HS-5 (cell line): ENCODE measurements at regions not wholly inside any gene's neighbourhood (a gene's known extent, or its start where the extent isn't known, plus 50 kb on each side); places are given as distances from the start of the nearest gene placed in this dataset.
A peak's percentile ranks its signal among the peaks of the same experiment; 100 is the strongest.
"Not testable (repeated sequence)": the region's sequence is repeated elsewhere in the genome, so short reads cannot be mapped to it uniquely, and the experiment has no call there.

Experiments used
- DNase-seq: peaks from one replicate; pipeline ENCODE4 v3.0.0-alpha.2; 2012; ENCODE audit warnings: low read depth

DNA sequence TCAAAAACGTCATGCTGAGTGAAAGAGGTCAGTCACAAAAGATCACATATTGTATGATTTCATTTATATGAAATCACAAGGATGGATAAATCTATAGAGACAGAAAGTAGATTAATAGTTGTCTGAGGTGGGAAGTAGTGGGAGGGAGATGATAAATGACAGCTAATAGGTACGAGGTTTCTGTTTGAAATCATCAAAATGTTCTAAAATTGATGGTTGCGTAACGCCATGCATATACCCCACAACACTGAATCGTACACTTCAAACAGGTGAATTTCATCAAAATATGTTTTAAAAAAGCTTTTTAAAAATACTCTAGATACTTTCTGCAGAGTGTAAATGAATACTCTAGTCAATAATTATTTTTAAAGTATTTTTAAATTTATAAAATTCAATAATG lies 303.0 kb upstream of the STAC start:
- DNase-seq, result no peak

DNA sequence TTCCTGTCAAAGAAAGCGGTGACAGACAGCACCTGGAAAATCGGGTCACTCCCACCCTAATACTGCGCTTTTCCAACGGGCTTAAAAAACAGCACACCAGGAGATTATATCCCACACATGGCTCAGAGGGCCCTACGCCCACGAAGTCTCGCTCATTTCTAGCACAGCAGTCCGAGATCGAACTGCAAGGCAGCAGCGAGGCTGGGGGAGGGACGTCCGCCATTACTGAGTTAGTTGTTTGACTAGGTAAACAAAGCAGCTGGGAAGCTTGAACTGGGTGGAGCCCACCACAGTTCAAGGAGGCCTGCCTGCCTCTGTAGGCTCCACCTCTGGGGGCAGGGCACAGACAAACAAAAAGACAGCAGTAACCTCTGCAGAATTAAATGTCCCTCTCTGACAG lies 297.3 kb upstream of the STAC start:
- DNase-seq, result not testable (repeated sequence)

DNA sequence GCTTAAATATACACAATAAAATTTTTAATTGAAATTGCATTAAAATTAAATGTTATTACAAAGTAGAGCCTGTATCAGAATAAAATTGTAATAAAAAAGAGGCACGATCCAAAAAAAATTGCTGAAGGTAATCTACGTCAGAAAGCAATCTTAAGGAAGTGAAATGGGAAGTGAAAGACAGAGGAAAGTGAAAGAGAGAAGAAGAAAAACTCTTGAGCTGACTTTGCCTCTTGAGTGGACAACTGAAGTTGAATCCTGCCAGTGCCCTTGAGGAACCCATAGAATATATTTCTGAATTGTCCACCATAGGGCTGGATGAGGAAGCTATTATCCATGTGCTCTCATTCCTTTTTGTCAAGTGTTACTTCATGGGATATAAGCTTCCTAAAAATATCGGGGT lies 285.1 kb upstream of the STAC start:
- no peak for DNase-seq

DNA sequence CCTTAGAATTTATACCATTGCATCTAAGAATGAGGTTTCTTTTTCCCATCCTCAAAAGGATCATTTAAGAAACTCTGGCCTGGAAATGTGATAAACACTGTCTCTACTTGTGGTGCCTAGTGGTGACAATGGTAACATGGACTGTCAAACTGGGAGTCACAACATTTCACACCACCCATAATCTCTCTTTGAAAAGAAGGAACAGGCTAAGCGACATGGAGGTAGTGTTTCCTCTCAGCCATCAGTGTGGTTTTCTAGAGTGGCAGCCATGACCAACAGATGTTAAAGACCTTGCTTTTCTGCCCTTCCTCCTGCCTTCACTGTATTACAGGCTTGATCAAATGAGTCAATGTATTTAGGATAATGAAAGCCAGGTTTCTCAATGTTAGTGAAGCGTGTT lies 283.1 kb upstream of the STAC start:
- no peak for DNase-seq

DNA sequence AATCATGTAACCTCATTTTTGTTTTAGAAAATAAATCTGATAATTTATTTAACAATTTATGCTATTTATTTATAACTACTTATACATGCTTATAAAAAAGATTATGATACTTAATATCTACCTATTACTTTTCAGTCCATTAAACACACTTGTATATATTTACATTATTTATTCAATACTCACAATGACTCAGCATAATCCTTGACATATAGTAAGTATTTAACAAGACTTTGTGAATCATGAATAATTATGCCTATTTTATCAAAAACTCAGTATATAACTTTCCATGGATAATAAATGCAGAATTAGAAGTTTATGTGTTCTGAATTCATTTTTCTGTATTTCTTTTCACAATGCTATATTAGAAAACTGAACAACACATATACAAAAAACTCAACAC lies 266.0 kb upstream of the STAC start:
- DNase-seq, result no peak

DNA sequence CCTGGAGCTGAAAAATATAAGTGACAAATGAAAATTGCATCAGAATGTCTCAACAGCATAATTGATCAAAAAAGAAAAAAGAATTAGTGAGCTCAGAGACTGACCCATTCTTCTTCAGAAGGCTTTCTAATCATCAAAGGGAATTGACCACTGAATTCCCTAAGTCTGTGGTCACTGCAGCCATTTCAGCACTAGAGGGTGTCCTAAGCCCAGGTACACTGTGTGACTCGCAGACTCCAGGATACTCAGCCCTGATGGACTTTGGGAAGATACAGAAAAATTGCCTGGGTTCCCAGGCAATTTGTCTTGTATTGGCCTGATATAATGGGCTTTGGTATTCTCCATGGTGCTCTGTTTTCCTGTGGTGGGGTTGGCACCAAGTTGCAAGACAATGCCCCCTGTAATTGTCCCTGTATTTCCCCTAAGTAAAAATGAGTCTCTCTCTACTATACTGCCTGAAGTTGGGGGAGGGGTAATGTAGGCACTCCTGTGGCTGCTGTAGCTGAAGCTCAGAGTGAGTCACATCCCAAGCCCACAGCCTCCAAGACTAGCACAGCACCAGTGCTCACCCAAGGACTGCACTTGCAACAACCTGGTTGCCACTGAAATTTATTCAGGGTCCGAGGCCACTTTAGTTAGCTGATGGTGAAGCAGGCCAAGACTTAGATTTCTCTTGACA lies 256.0 kb upstream of the STAC start:
- peak; percentile 16 for DNase-seq

DNA sequence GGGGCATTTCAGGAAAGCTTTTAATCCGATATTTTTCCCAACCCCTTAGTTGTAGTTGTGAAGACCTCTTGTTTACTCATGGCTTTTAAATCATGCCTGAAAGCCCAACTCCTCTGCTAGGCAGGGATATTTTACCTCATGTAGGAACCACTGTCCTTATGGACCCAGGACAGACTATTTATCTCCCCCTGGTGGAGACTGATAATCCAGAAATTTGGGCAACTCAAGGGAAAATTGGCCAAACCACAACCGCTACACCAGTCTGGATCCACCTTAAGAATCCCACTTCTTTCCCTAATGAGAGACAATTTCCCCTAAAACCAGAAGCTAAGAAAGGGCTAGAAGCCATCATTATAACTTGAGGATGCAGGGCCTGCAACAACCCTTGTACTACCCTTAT lies 248.1 kb upstream of the STAC start:
- no peak for DNase-seq

DNA sequence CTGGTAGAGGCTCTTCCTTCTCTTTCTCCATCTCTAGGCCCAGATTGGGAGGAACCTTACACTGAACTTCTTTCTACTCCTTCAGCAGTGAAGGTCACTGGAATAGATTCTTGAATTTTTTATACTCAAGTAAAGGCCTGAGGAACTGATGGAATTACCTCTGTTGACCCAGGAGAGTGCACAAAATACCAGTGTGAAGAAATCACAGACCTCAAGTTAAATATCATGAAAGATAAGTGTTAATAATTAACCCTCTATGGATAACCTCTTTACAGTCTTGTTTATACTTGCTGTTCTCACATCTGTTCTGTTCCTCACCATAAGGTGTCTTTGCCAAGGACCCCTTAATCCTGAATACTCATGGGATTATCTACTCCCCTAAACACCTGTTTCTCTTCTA lies 244.4 kb upstream of the STAC start:
- no peak for DNase-seq

DNA sequence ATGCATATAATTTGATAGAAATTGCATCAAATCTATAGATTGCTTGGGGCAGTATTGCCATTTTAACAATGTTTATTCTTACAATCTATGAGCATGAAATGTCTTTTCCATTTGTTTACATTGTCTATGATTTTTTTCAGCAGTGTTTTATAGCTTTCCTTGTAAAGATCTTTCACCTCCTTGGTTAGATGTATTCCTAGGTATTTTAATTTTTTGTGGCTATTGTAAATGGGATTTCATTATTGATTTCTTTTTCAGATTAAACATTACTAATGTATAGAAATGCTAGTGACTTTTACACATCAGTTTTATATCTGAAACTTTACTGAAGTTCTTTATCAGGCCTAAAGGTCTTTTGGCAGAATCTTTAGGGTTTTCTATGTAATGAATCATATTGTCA lies 237.6 kb upstream of the STAC start:
- no peak for DNase-seq

DNA sequence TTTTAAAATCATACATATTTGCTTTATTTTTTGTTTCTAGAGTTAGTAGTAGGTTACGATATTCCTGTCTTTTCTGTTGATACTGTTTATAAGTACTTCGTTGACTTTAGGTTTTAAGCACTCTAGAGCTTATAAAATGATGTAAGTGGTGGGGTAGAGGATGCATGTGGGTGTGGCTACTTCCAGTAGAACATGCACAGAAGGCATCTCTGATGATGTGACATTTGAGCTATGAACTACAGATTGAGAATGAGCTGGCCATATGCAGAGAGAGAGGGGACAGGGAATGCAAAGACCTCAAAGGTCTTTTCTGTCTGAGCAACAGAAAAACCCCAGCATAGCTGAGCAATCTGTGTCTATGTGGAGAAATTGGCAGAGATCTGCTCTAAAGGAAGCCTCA lies 233.9 kb upstream of the STAC start:
- no peak for DNase-seq

DNA sequence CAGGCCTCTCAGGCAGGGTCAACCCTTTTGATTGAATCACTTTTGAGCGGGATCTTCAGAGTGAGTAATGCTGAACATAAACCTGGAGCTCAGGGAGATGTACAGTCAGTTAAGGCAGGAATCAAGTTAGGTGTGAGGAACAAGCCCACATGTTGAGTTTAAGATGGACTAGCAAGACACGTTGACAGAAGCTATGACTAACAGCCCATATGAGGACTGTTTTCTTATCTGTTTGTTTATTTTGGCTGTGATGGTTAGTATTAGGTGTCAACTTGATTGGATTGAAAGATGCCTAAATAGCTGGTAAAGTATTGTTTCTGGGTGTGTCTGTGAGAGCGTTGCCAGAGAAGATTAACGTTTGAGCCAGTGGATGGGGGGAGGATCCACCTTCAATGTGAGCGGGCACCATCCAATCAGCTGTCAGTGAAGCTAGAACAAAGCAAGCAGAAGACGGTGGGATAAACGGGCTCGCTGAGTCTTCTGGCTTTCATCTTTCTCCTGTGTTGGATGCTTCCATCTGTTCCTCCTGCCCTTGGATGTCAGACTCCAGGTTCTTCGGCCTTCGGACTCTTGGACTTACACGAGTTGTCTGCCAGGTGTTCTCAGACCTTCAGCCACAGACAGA lies 232.3 kb upstream of the STAC start:
- no peak for DNase-seq

DNA sequence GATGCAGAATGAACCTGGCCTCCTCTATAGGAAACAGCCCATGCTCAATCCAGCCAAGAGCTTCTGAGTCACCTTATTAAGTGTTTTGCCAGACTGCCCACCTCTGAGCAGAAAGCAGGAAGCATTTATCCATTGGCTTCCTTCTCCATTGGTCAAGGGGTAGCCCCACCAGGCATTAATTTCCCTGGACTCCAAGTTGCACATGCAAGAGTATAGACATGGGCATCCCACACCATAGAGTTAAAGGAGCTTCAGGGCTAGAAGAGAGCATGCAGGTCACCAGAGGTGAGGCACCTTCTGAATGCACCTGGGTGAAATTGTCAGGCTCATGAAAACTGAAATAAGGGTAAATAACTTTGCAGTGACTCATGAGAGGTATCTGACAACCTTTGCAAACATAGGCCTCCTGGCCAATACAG lies 230.8 kb upstream of the STAC start:
- no peak for DNase-seq

DNA sequence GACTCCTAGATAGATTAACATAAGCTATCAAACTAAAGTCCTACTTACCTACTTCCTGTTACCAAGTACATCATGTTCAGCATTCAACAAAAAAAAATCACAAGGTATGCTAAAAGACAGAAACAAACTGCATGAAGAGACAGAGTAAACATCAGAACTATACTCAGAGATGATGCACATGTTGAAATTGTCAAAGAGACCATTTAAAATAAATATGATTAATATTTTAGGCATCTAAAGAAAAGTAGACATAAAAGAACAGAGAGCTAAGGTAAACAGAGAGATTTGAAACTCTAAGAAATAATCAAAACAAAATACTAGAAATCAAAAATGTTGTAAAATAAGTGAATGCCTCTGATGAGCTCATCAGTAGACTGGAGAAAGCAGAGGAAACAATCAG lies 224.8 kb upstream of the STAC start:
- DNase-seq, result no peak

DNA sequence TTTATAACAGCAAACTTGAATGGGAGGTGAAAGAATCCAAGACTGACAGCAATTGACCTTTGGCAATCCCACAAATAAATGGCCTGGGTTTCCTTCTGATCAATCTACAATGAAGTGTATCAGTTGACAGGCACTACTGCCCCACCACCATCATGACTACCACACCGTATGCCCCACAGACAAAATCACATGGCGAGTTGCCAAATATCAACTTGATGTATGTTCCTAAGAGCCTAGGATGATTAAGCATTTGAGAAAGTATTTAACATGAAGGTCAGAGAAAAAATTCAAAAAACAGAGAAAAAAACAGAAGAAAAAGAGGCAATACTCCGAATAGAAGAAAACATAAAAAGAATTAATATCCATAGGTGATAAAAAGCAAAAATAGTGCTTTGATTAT lies 215.9 kb upstream of the STAC start:
- no peak for DNase-seq

DNA sequence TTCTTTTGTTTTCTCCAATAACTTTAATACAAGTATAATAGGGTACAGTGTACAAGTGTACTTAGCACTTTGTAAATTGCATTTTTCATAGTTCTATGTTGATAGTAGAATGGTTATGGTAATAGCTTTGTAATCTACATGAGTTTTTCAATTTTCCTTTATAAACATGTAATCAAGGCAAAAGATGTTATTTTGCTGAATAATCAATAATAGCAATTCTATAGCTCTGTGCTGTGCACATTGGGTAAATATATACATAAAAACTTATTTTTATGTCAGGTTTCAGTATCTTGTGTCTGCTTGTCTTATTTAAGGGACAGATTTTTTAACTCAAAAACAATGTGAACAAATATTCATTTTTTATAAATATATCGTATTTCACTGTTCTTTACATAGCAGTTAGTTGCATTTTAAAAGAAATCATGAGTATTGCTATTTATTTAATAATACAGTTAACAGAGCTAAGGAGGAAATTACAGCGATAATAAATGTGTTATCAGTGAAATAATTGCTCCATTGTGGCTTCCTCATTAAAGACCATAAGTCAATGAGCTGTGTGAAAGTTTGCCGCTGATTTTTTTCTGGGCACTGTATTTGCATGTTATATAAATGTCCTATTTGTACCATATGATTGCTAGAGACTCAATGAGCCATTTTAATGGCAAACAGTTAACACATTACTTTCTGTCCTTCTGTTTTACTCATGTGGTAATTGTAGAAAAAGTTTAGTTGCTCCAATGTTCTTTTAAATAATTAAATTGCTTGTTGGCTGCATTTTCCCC lies 214.6 kb upstream of the STAC start:
- DNase-seq, result no peak

DNA sequence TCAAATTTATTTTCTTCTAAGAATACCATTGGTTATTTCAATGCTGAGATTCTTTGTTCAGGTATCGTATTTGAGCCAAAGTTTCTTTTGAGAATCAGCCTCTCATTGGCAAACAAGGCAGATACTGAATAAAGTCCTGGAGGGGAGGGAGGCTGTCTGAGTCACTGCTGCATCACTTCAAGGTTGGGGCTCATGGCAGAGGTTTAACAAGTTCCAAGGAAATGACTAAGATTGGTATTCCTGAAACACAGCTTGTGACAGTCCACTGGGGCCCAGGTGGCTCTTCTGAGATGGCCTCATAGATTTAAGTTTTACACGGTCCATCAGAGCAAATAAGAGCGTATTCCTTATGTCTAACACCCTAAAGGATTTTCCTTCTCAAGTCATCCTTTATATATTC lies 213.8 kb upstream of the STAC start:
- DNase-seq, result peak; percentile 68

DNA sequence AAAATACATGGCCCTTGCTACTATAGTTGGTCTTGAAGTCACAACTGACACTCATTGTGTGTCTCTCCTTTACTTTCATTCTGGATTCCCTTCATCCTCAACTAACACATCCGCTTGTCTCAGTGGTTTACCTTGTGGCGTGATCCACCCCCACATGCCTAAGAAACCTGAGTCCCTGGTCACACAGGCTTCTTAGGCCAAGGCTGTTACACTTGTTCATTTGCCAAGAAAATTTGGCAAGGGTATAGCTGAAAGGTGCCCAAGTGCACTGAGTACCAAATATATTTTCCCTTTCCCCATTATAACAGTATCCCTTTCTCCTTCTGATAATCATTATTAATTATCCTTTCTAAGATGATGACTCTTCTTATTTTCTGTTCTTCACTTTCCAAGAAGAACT lies 207.6 kb upstream of the STAC start:
- DNase-seq, result no peak

DNA sequence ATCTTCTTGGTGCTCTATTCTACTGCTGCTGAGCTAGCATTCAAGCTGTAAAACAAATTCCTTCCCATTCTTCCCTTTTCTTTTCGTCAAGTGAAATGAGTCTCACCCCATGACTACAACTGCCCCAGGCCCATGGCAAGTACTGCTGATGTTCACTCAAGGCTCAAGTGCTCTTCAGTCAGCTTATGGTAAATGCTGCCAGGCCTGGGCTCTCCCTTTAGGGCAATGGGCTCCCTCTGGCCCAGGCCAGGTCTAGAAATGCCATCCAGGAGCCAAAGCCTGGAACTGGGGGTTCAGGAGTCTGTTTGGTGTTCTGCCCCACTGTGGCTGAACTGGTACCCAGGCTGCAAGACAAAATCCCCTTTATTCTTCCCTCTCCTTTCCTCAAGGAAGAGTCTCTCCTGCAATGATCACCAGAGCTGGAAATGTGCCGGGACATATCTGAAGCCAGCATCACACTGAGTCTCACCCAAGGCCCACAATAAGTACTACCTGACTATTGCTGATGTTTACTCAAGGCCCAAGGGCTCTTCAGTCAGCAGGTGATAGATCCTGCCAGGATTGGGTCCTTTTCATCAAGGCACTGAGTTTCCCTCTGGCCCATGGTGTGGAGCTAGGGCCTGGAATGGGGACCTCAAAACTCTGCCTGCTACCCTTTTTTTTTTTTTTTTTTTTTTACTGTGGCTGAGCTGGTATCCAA lies 205.0 kb upstream of the STAC start:
- DNase-seq, result no peak

DNA sequence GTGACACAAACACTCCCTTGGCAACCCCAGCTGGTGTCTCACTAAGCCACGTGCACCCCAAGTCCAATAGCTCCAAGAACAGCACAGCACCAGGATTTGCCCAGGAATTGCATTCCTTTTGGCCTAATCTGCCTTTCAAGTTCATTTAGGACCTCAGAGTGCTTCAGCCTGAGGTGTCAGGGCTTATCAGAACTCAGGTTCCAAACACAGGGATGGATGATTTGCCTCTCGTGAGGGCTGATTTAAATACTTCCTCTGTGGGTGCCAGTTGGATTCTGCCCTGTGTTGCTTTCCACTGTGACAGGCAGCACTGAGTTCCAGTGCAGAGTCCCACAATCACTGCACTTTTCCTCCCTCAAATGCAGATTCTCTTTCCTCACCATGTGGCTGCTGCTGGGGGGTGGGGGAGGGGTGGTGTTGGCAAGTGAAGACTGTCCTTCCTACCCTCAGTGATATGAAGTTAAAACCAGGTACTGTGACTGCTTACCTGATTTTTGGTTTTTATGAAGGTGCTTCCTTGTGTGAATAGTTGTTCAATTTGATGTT lies 204.3 kb upstream of the STAC start:
- no peak for DNase-seq

DNA sequence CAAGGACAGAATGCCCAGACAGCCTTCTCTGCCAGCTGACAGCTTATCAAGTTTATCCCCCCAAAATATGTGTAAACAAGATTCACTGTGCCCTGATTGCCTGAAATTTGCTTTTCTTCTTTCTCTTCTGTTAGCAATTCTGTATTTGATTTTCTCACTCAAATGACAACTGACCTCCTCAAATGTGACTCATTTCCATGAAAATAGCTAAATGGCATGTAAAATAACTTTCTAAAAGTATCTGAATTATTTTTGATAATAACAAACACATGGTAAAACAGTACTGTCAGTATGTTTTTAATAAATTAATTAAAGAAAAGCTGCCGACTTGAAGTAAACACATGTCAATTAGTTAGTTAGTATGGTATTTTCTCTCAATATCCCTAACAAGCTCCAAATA lies 202.3 kb upstream of the STAC start:
- DNase-seq, result no peak

DNA sequence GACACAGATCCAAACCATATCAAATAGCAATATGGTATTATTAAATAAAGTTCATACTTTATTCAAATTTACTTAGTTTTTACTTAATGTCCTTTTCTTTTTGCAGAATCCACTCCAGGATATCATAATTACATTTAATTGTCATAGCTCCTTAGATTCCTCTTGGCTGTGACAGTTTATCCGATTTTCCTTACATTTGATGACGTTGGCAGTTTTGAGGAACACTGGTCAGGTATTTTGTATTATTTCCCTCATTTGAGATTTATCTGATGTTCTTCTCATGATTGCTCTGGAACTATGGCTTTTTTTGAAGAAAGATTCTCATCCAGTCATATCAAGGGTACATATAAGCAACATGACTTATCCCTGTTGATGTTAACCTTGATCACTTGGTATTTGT lies 198.3 kb upstream of the STAC start:
- DNase-seq, result no peak

DNA sequence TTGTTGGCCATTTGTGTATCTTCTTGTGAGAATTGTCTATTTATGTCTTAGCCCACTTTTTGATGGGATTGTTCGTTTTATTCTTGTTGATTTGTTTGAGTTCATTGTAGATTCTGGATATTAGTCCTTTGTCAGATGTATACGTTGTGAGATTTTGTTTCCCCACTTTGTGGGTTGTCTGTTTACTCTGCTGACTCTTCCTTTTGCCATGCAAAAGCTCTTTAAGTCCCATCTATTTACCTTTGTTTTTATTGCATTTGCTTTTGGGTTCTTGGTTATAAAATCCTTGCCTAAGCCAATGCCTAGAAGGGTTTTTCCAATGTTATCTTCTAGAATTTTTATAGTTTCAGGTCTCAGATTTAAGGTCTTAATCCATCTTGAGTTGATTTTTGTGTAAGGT lies 193.1 kb upstream of the STAC start:
- not testable (repeated sequence) for DNase-seq

DNA sequence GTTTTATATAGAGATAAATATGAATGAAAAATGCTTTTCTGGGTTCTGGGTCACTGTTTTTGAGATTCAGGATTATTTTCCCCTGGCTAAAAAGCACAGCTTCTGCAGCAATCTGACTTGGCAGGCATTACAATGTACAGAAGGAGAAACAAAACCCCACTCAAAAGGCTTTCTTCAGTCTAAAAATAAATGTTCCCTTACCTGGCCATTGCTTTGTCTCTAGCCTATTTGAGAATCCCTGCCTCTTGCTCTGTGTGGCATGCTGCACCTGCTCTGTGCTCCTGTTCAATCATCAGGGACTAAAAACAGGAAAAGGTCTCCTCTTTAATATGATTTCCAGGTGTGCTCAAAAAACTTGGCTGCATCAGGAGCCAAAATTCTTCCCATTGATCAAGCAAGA lies 187.4 kb upstream of the STAC start:
- DNase-seq, result no peak
